GM23248 (cell line): ENCODE measurements at regions not wholly inside any gene's neighbourhood (a gene's known extent, or its start where the extent isn't known, plus 50 kb on each side); places are given as distances from the start of the nearest gene placed in this dataset.

Experiments
- DNase-seq: peaks from one replicate; pipeline ENCODE4 v3.0.0-alpha.2; 2015
- H2AFZ ChIP-seq: fragments of 200-600 bp; sonication (generic); 2 replicates; pipeline ENCODE4 v1.6.1; 2016; ENCODE audit warnings: antibody characterized with exemption
- H3F3A ChIP-seq: fragments of 200-600 bp; sonication (generic); 2 replicates; pipeline ENCODE4 v1.6.1; 2016; ENCODE audit warnings: mild to moderate bottlenecking, antibody characterized with exemption, mixed run types; ENCODE audit not compliant: insufficient read depth
- H3K27ac ChIP-seq: fragments of 200-600 bp; sonication (generic); 2 replicates; pipeline ENCODE4 v1.5.1; 2016; ENCODE audit warnings: mild to moderate bottlenecking
- H3K27me3 ChIP-seq: fragments of 200-600 bp; sonication (generic); replicated peaks from 2 replicates; pipeline ENCODE4 v1.6.1; 2016; ENCODE audit warnings: mild to moderate bottlenecking; ENCODE audit not compliant: insufficient read depth
- H3K36me3 ChIP-seq: fragments of 200-600 bp; sonication (generic); 2 replicates; pipeline ENCODE4 v1.6.1; 2016; ENCODE audit warnings: low read depth, mild to moderate bottlenecking
- H3K4me1 ChIP-seq: fragments of 200-600 bp; sonication (generic); 2 replicates; pipeline ENCODE4 v1.6.1; 2016; ENCODE audit warnings: mild to moderate bottlenecking; ENCODE audit not compliant: insufficient read depth
- H3K4me2 ChIP-seq: fragments of 200-600 bp; sonication (generic); one replicate; pipeline ENCODE4 v1.6.1; 2016; ENCODE audit warnings: mild to moderate bottlenecking; ENCODE audit not compliant: unreplicated experiment
- H3K4me3 ChIP-seq: fragments of 200-600 bp; sonication (generic); 2 replicates; pipeline ENCODE4 v1.5.1; 2016; ENCODE audit warnings: mild to moderate bottlenecking
- H3K79me2 ChIP-seq: fragments of 200-600 bp; sonication (generic); 2 replicates; pipeline ENCODE4 v1.6.1; 2016; ENCODE audit warnings: mild to moderate bottlenecking; ENCODE audit not compliant: insufficient read depth
- H3K9ac ChIP-seq: fragments of 200-600 bp; sonication (generic); 2 replicates; pipeline ENCODE4 v1.6.1; 2016; ENCODE audit warnings: mild to moderate bottlenecking
- H3K9me2 ChIP-seq: fragments of 200-600 bp; sonication (generic); 2 replicates; pipeline ENCODE4 v1.6.1; 2016; ENCODE audit warnings: mixed run types, mild to moderate bottlenecking, moderate library complexity; ENCODE audit not compliant: insufficient read depth
- H3K9me3 ChIP-seq: fragments of 200-600 bp; sonication (generic); one replicate; pipeline ENCODE4 v1.6.1; 2017; ENCODE audit warnings: low read depth
- H4K20me1 ChIP-seq: fragments of 200-600 bp; sonication (generic); 2 replicates; pipeline ENCODE4 v1.6.0; 2016; ENCODE audit not compliant: insufficient read depth
- EZH2 ChIP-seq: fragments of 200-600 bp; sonication (generic); IDR thresholded peaks from 2 replicates; pipeline ENCODE4 v1.6.1; 2018; ENCODE audit warnings: antibody characterized with exemption, mild to moderate bottlenecking; ENCODE audit not compliant: insufficient read depth, poor library complexity, severe bottlenecking
- EZH2phosphoT487 ChIP-seq: fragments of 200-600 bp; sonication (generic); IDR thresholded peaks from 2 replicates; pipeline ENCODE4 v1.6.1; 2018; ENCODE audit warnings: antibody characterized with exemption, moderate library complexity, mild to moderate bottlenecking, low read depth; ENCODE audit not compliant: insufficient read depth
- WGBS, 2 experiments: methylation state at CpG; one replicate each; pipeline ENCODE4 v1.1.6; 2015 to 2017; ENCODE audit warnings: low lambda C conversion rate in 2 of 2, low coverage in 1 of 2; ENCODE audit errors: missing lambda C conversion rate in 2 of 2; 5-methylcytosine and 5-hydroxymethylcytosine counted together
- in situ Hi-C: fragments of 300-500 bp; cut with MboI; formaldehyde crosslinking; loops from 2 replicates; pipeline ENCODE4 v1.15.0; 2020

GRCh38 chr1:38693759-38694158, 165.8 kb downstream of the RRAGC start:
- no peaks in the 10 kb centered on the region for H3K4me1 ChIP-seq
- no peak overlapping the region for H2AFZ ChIP-seq
- in situ Hi-C loops, result no loop called here
- no peaks in the 10 kb centered on the region for H3K9me2 ChIP-seq
- H3K79me2 ChIP-seq, result no peaks in the 10 kb centered on the region
- no peak overlapping the region for H3K9ac ChIP-seq
- 0% methylated on average over 1 of the region's 1 CpG for WGBS, 2 experiments
- no peak overlapping the region for H3K27ac ChIP-seq
- no peaks in the 10 kb centered on the region for H4K20me1 ChIP-seq
- H3K9me3 ChIP-seq, result no peaks in the 10 kb centered on the region
- DNase-seq, result no peak
- H3F3A ChIP-seq, result no peaks in the 10 kb centered on the region
- TF ChIP-seq EZH2phosphoT487, result no peak
- TF ChIP-seq EZH2, result no peak
- H3K4me2 ChIP-seq, result no peak overlapping the region
- H3K27me3 ChIP-seq, result no peaks in the 10 kb centered on the region
- no peaks in the 10 kb centered on the region for H3K36me3 ChIP-seq
- no peak overlapping the region for H3K4me3 ChIP-seq

- no peak overlapping the region for H3K4me2 ChIP-seq
- H3K9ac ChIP-seq, result no peak overlapping the region
- no peaks in the 10 kb centered on the region for H3K79me2 ChIP-seq
- H3K27me3 ChIP-seq, result no peaks in the 10 kb centered on the region
- WGBS, 2 experiments, result 8 to 18% methylated on average over 3 of the region's 3 CpGs
- no peaks in the 10 kb centered on the region for H3K9me2 ChIP-seq
- no peak for TF ChIP-seq EZH2
- no peak for TF ChIP-seq EZH2phosphoT487
- no peak overlapping the region for H3K27ac ChIP-seq
- no peaks in the 10 kb centered on the region for H3K36me3 ChIP-seq
- no peak overlapping the region for H3K4me3 ChIP-seq
- no peak for DNase-seq
- no peaks in the 10 kb centered on the region for H3K4me1 ChIP-seq
- H4K20me1 ChIP-seq, result no peaks in the 10 kb centered on the region
- H3K9me3 ChIP-seq, result no peaks in the 10 kb centered on the region
- in situ Hi-C loops, result no loop called here
- no peak overlapping the region for H2AFZ ChIP-seq
- no peaks in the 10 kb centered on the region for H3F3A ChIP-seq
Observed at GRCh38 chr1:38693031-38693430, 166.5 kb downstream of the RRAGC start.

GRCh38 chr1:38690790-38691449, 168.7 kb downstream of the RRAGC start:
- no peaks in the 10 kb centered on the region for H3K9me2 ChIP-seq
- H3K9ac ChIP-seq, result no peak overlapping the region
- 11% methylated on average over 4 of the region's 4 CpGs for WGBS, 2 experiments
- no peaks in the 10 kb centered on the region for H3F3A ChIP-seq
- H3K27ac ChIP-seq, result no peak overlapping the region
- in situ Hi-C loops, result no loop called here
- H3K79me2 ChIP-seq, result no peaks in the 10 kb centered on the region
- no peak overlapping the region for H2AFZ ChIP-seq
- no peak overlapping the region for H3K4me2 ChIP-seq
- H3K36me3 ChIP-seq, result no peaks in the 10 kb centered on the region
- H4K20me1 ChIP-seq, result no peaks in the 10 kb centered on the region
- TF ChIP-seq EZH2 (no peak), EZH2phosphoT487 (no peak)
- H3K4me3 ChIP-seq, result no peak overlapping the region
- no peaks in the 10 kb centered on the region for H3K4me1 ChIP-seq
- DNase-seq, result peak; percentile 8
- H3K9me3 ChIP-seq, result no peaks in the 10 kb centered on the region
- no peaks in the 10 kb centered on the region for H3K27me3 ChIP-seq

- H3K36me3 ChIP-seq, result no peaks in the 10 kb centered on the region
- H3K27ac ChIP-seq, result no peak overlapping the region
- no peak overlapping the region for H2AFZ ChIP-seq
- no peak for DNase-seq
- H3F3A ChIP-seq, result no peaks in the 10 kb centered on the region
- H3K4me1 ChIP-seq, result no peaks in the 10 kb centered on the region
- no peak overlapping the region for H3K4me2 ChIP-seq
- no peak for TF ChIP-seq EZH2
- no peak for TF ChIP-seq EZH2phosphoT487
- no peak overlapping the region for H3K4me3 ChIP-seq
- H3K27me3 ChIP-seq, result no peaks in the 10 kb centered on the region
- H3K9me2 ChIP-seq, result no peaks in the 10 kb centered on the region
- in situ Hi-C loops, result no loop called here
- 2 to 8% methylated on average over 2 of the region's 2 CpGs for WGBS, 2 experiments
- no peaks in the 10 kb centered on the region for H3K9me3 ChIP-seq
- H4K20me1 ChIP-seq, result no peaks in the 10 kb centered on the region
- H3K9ac ChIP-seq, result no peak overlapping the region
- no peaks in the 10 kb centered on the region for H3K79me2 ChIP-seq
Observed at GRCh38 chr1:38686927-38687255, 172.7 kb downstream of the RRAGC start.
